ENCODE measurements at regions not wholly inside any gene's neighbourhood (a gene's known extent, or its start where the extent isn't known, plus 50 kb on each side); places are given as distances from the start of the nearest gene placed in this dataset.

DNA sequence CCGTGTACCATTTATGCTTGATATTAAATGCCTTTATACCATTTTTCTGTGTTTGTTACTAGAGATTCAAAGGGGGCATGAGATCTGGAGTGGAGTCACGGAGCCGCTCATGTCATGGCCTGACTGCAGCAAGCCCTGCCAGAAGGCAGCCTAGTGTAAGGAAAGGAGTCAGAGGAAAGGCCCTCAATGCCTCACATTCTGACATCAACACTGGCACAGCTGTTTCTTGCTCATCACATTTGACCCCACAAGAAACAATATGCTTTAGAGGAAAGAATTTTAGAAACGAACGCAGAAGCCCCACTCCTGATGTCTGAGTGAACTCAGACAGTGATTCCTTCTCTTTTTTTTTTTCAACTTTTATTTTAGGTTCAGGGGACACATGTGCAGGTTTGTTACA lies 322.4 kb upstream of the CPEB2 start:
- WGBS (ENCODE audit: extremely low coverage, insufficient read length, low lambda C conversion rate) = no CpG with 5 or more reads among the region's 5 CpGs
- Mint-ChIP-seq H3K36me3 (ENCODE audit: insufficient read depth in 1 of 3, low read depth in 3 of 3) (peaks cover 0 to 9% (median 0%) of the 10 kb centered on the region in 3 experiments; a peak in 4 of 7 replicates), H3K9me3 (peaks cover 5 to 7% of the 10 kb centered on the region in 2 experiments; a peak in 4 of 5 replicates), H3K4me3 (no peak overlapping the region), H3K27ac (no peak overlapping the region), H3K4me1 (no peaks in the 10 kb centered on the region; a peak in 1 of 4 replicates), H3K27me3 (ENCODE audit: low read depth) (no peaks in the 10 kb centered on the region)
- no peaks in the 10 kb centered on the region for H3K9me3 ChIP-seq (ENCODE audit: control insufficient read depth, low read depth, low read length)
- no peak overlapping the region for H3K23ac ChIP-seq (ENCODE audit: insufficient read length, low read depth, low read length)
- no peak for DNase-seq
- no peak overlapping the region for H2AK5ac ChIP-seq (ENCODE audit: insufficient read length, low read length)
- H2BK120ac ChIP-seq (ENCODE audit: low read depth, low read length, poor library complexity, severe bottlenecking) = no peak overlapping the region
- H3K56ac ChIP-seq (ENCODE audit: insufficient read length, low read depth, low read length) = no peak overlapping the region
- no peak overlapping the region for H4K5ac ChIP-seq (ENCODE audit: insufficient read length, low read depth, low read length)
- H3T11ph ChIP-seq (ENCODE audit: low read length) = no peak overlapping the region
- H2BK15ac ChIP-seq (ENCODE audit: low read depth, low read length) = no peak overlapping the region
- H2BK20ac ChIP-seq (ENCODE audit: low read depth, low read length, poor library complexity, severe bottlenecking) = no peak overlapping the region
- no peak overlapping the region for H3K4ac ChIP-seq (ENCODE audit: low read depth, low read length)
- H2AFZ ChIP-seq (ENCODE audit: low read length) = no peak overlapping the region
- no peaks in the 10 kb centered on the region for H4K20me1 ChIP-seq (ENCODE audit: control insufficient read depth, insufficient read depth, insufficient read length)
- no peak overlapping the region for H3K18ac ChIP-seq (ENCODE audit: insufficient read length, low read depth, low read length)
- no peak overlapping the region for H3K4me2 ChIP-seq (ENCODE audit: insufficient read depth, insufficient read length, low read length)
- no peaks in the 10 kb centered on the region for H3K23me2 ChIP-seq (ENCODE audit: insufficient read length, low read depth, low read length, poor library complexity, severe bottlenecking)
- no peak overlapping the region for H2BK5ac ChIP-seq (ENCODE audit: insufficient read length, low read length)
- H3K14ac ChIP-seq (ENCODE audit: insufficient read depth, low read length) = no peak overlapping the region
- H2BK12ac ChIP-seq (ENCODE audit: insufficient read length, low read depth, low read length) = no peak overlapping the region
- no peaks in the 10 kb centered on the region for H3K79me2 ChIP-seq (ENCODE audit: insufficient read depth, low read length)
- H3K27ac ChIP-seq (ENCODE audit: insufficient read length, low read depth, low read length) = no peak overlapping the region
- TF ChIP-seq, protein P1, sequence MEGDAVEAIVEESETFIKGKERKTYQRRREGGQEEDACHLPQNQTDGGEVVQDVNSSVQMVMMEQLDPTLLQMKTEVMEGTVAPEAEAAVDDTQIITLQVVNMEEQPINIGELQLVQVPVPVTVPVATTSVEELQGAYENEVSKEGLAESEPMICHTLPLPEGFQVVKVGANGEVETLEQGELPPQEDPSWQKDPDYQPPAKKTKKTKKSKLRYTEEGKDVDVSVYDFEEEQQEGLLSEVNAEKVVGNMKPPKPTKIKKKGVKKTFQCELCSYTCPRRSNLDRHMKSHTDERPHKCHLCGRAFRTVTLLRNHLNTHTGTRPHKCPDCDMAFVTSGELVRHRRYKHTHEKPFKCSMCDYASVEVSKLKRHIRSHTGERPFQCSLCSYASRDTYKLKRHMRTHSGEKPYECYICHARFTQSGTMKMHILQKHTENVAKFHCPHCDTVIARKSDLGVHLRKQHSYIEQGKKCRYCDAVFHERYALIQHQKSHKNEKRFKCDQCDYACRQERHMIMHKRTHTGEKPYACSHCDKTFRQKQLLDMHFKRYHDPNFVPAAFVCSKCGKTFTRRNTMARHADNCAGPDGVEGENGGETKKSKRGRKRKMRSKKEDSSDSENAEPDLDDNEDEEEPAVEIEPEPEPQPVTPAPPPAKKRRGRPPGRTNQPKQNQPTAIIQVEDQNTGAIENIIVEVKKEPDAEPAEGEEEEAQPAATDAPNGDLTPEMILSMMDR (conservative IDR thresholded peaks at IDR 0.05) = no peak
- H3K27me3 ChIP-seq (ENCODE audit: insufficient read depth, low read length) = no peaks in the 10 kb centered on the region
- H4K91ac ChIP-seq (ENCODE audit: insufficient read length, low read depth, low read length) = no peak overlapping the region
- H3K9ac ChIP-seq (ENCODE audit: extremely low read depth, insufficient read length, low read length) = no peak overlapping the region
- no peaks in the 10 kb centered on the region for H3K79me1 ChIP-seq (ENCODE audit: insufficient read depth, low read depth, low read length, poor library complexity, severe bottlenecking)
- no peaks in the 10 kb centered on the region for H3K4me1 ChIP-seq (ENCODE audit: insufficient read depth, low read length)
- no peak overlapping the region for H4K8ac ChIP-seq (replicated peaks; ENCODE audit: insufficient read length, low read depth, low read length)

All from H9 (cell line).